Fibroblast of the conjunctiva (primary cell): ENCODE measurements at regions not wholly inside any gene's neighbourhood (a gene's known extent, or its start where the extent isn't known, plus 50 kb on each side); places are given as distances from the start of the nearest gene placed in this dataset.
"Not testable (repeated sequence)": the region's sequence is repeated elsewhere in the genome, so short reads cannot be mapped to it uniquely, and the experiment has no call there.

Experiments
- DNase-seq: peaks from one replicate; pipeline ENCODE4 v3.0.0-alpha.2; 2010; ENCODE audit warnings: low read depth

DNA sequence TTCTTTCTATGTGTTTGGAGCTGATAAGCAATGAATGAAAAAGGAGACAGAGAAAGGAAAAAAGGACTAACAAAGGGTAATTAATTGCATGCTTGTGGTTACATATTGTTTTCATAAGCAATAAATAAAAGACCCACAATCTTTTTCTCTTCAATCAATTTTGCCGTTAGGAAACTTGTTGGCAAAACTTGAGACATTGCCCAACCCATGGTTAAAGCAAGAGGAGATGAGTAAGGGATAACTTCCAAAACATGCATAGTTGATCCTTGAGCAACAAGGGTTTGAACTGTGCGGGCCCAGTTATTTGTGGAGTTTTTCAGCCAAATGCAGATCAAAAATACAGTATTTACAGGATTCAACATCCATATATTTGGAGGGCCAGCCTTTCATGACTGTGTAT, 572.4 kb downstream of the AMY1C start:
- DNase-seq, result no peak

DNA sequence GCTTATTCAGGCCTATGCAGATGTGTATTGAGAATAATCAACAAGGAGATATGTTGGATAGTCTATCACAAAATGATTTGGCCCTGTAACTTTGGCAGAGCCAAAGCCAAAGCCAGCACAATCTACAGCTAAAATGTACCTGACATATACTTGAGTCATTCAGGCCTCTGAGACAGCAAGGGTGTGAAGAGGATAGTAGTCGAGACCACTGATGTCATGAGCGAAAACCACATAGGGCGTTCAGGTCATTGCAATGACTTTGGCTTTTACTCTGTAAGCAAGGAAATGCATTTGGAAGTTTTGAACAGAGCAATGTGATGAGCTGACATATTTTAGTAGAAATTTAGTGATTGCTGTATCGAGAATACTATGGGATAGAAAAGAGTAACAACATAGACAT, 579.6 kb downstream of the AMY1C start:
- DNase-seq, result no peak

DNA sequence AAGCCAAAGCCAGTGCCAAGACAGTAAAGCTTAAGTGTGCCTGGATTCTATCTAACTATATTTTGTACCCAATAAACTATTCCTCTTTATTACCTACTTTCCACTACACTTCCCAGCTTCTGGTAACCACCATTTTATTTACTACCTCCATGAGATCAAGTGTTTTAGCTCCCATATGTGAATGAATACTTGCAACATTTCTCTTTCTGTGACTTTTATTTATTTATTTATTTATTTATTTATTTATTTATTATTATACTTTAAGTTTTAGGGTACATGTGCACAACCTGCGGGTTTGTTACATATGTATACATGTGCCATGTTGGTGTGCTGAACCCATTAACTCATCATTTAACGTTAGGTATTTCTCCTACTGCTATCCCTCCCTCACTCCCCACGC, 582.1 kb downstream of the AMY1C start:
- no peak for DNase-seq

DNA sequence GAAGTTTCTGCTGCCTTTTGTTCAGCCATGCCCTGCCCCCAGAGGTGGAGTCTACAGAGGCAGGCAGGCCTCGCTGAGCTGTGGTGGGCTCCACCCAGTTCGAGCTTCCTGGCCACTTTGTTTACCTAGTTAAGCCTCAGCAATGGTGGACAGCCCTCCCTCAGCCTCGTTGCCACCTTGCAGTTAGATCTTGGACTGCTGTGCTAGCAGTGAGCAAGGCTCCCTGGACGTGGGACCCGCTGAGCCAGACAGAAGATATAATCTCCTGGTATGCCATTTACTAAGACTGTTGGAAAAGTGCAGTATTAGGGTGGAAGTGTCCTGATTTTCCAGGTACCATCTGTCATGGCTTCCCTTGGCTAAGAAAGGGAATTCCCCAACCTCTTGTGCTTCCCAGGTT, 588.2 kb downstream of the AMY1C start:
- DNase-seq, result not testable (repeated sequence)

DNA sequence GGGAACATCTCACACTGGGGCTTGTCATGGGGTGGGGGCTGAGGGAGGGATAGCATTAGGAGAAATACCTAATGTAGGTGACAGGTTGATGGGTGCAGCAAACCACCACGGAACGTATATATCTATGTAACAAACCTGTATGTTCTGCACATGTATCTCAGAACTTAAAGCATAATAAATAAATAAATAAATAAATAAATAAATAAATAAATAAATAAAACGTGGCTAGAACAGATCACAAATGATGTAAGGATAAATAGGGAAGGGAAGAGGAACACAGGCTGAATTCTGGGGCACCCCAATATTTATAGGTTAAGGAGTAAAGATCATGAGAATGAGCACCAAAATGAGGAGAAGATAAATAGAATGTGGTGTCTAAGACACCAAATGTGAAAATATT, 592.2 kb downstream of the AMY1C start:
- no peak for DNase-seq

DNA sequence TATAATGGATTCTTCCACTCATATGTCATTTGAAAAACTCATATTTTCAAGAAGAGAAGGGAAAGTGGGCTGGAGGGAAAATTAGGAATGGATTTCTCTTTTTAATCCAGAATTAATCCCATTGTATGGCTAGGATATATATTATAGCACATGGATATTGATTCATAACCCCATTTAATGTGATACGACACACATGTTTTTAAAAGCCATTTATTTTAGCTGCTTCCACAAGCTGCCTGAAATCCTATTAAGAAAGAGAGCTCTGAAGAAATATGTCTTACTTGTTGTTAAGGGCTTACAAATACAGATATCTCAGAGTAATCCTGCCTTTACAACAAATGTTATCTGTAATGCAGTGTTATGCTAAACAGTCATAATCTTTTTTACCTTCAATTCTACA, 598.6 kb downstream of the AMY1C start:
- no peak for DNase-seq

DNA sequence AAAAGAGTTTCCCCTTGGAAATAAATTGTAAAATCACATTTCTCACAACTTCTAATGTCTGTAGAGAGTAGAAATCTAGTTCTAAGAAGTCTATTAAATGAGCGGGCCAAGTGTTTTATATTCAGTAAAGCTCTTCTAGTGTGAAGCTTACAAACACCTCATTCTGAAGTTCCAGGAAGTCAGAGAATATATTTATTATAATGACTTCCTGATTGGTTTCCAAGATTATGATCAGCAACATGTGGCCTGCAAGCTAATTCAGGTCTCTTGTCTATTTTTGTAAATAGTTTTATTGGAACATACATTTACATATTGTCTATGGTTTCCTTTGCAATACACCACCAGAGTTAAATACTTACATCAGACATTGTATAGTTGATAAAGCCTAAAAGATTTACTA, 603.9 kb downstream of the AMY1C start:
- DNase-seq, result no peak

DNA sequence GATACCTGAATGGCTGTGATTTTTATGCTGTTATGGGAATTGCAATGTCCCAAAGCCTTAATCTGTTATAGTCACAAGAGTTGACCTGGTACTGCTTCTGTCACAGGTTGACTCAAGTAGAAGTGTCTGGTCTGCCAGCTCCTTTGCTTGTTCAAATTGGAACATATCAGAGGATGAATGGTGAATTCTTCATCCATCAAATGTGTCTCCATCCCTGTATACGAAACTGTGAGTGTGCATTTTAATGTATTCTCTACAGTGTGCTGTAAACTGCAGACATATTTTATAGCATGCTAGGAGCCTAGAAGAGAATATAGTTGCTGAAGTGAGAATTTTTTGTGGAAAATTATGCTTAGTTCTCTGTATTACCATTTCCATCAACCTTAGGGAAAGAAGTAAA, 608.4 kb downstream of the AMY1C start:
- DNase-seq, result no peak

DNA sequence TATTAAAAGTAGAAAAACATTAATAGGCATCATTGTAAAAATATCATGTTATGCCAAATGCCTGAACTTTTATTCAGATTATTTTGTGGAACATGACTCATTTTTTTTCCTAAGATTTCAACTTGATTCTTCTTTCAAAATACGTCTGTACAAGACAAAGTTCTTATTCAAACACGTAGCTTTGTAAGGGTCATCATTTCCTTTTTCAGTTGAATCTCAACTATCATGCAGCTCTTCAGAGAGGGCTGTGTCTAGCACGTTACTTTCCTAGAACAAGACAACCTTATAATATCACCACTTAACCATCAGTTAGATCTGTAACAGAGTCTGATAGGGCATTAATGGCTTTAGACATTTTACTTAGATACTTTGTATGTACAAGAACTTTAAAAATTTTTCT, 608.9 kb downstream of the AMY1C start:
- DNase-seq, result no peak

DNA sequence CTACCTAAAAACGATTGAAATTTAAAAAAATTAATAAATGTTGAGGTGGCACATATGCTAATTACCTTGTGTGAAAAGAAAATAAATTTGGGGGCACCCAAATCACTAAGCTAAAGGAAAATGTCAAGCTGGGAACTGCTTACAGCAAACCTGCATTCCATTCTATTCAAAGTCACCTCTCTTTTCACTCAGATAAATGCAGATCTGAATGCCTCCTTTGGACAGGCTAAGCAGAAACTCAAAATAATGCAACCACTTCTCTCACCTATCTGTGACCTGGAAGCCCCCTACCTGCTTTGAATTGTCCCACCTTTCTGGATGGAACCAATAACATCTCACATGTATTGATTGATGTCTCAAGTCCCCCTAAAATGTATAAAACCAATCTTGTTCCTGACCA, 628.7 kb downstream of the AMY1C start:
- DNase-seq, result no peak

DNA sequence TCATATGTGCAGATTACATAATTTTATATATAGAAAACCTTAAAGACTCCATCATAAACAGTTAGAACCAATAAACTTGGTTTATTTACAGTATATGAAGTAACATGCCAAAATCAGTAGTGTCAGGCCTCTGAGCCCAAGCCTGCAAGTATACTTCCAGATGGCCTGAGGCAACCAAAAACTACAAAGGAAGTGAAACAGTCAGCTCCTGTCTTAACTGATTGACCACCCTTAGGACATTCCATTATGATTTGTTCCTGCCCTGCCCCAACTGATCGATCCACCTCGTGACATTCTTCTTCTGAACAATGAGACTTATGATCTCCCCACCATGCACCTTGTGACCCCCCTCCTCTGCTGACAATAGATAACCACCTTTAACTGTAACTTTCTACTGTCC, 630.3 kb downstream of the AMY1C start:
- no peak for DNase-seq

DNA sequence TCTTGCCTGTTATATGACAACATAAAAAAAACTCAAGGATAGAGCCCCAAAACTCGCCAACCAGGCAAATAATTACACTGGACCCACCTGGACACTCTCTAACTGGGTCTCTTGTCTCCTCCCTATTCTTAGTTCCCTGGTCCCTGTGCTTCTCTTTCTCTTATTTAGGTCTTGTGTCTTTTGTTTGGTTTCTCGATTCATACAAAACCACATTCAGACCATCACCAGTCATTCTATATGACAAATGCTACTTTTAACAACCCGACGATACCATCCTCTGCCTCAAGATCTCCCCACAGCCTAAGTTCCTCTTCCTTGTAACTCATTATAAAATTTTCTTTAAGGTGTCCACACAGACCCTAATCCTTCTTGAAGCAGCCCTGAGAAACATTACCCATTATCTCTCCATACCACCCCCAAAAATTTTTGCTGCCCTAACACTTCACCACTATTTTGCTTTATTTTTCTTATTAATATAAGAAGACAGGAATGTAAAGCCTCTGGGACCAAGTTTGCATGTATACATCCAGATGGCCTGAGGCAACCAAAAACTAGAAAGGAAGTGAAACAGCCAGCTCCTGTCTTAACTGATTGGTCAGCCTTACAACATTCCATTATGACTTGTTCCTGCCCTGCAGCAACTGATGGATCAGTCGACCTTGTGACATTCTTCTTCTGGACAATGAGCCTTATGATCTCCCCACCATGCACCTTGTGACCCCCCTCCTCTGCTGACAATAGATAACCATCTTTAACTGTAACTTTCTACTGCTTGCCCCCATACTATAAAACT, 638.2 kb downstream of the AMY1C start:
- no peak for DNase-seq

DNA sequence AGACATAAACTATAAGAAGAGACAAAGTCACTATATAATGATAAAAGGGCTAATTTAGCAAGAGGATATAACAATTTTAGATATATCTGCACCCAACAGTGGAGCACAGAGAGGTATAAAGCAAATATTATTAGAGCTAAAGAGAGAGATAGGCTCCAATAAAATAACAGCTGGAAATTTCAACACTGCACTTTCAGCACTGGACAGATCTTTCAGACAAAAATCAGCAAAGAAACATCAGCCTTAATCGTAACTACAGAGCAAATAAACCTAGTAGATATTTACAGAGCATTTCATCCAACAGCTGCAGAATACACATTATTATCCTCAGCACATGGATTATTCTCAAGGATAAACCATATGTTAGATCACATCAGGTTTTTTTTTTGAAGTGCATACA, 642.9 kb downstream of the AMY1C start:
- no peak for DNase-seq

DNA sequence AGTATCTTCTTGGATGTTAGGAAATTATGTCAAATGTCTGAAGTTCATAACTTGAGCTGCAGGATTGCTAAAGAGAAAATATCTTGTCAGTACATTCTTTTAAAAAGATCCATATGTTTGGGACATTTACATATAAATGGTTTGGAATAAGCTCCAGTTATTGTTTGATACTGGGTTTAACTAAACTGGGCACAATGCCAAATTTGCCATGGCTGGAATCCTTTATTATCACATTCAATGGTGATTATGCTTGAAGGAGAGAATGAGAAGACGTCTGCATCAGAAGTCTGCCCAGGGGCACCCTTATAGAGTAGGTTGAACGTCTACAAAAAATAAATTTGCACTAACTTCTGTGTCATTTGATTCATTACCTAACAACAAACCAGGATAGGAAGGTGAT, 652.5 kb downstream of the AMY1C start:
- no peak for DNase-seq

DNA sequence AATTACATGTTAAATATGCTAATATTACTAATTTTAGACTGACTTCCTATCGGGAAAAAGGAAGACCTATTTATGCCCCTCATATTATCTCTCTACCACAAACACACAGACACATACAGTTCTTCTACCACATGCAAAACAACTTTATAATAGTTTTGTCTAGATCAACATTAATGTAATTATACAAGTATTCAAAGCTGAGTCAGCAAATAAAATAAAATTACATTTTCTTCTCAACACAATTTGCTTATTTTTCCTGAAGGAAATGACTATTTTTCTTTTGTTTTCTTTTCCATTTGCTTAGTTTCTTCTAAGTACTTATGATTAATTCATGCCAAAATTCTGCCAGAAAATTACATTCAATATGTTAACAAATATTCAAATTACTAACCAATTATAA, 654.2 kb downstream of the AMY1C start:
- no peak for DNase-seq

DNA sequence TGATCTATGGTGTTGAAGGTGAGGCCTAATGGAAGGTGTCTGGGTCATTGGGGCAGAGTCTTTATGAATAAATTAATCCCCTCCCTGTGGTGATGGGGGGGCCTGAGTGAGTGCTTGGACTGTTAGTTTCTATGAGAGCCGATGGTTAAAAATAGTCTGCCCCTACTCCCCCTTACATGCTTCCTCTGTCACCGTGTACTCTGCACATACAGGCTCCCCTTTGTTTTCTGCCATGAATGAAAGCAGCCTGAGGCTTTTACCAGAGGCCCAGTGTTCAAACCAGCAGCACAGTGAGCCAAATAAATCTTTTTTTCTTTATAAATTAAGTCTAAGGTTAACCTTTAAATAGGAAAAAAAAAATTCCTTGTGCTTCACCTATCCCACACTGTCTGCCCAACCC, 657.0 kb downstream of the AMY1C start:
- no peak for DNase-seq

DNA sequence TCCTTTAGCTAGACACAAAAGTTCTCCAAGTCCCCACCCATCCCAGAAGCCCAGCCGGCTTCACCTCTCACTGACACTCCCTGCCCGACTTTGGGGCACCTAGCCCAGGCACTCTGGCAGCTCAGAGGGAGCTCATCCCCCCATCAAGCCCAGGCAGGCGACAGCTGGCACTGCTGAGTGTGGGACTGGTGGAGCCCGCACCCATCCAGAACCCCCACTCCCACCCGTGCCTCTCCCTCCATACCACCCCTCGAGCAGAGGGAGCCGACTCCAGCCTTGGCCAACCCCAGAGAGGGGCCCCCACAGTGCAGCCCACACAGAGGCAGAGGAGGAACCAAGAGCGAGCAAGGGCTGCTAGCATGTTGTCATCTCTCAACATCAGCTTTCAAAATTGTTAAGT, 658.6 kb downstream of the AMY1C start:
- no peak for DNase-seq

DNA sequence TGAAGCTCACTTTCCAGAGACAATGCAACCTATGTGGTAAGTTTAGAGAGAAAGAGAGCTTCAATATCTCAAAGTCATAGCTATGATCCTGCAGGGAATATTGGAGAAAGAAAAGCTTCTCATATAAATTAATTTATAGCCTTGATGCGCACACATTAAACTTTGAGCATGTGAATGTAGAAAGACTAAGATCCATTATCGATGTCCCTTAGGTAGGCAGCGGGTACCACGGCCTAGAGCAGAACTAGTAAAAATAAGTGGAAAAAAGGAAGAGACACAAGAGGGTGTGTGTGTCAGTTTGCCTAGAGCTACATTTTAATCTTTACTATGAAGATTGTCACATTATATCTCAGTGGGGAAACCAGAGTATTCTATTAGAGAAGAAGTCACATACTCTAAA, 685.6 kb downstream of the AMY1C start:
- DNase-seq, result no peak

DNA sequence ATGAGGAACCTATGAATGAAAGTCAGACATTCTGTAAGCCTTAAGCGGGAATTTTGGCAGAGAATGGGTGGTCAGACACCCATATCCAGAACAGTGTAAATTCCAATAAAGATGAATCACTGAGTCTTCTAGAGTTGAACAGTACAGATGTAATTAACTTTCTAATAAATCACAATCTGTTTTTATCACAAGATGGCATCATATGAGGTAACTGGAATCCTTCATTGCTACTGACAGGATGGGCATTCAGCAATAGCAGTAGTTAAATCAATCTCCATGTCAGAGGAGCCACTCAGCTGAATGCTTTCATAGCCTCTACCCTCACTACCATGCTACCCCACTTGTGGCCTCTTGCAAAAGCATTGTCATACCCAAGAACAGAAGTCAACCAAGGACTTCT, 690.3 kb downstream of the AMY1C start:
- DNase-seq, result no peak

DNA sequence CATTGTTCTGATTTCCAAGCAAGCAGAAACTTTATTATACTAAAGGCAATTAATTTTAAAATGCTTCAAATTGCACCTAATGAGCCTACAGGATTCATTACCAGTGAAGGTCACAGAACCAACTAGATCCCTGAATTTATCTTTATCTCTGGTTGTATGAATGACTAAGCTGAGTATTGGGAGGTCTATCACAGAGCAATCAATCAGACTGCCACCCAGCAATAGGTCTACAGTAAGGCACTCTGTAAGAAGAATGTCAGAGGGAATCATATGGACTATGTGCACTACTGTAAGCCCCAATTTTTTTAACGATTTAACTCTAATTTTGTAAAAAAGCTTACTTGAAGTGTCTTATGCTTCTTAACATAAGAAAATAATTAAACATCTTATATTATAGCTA, 707.0 kb downstream of the AMY1C start:
- no peak for DNase-seq

DNA sequence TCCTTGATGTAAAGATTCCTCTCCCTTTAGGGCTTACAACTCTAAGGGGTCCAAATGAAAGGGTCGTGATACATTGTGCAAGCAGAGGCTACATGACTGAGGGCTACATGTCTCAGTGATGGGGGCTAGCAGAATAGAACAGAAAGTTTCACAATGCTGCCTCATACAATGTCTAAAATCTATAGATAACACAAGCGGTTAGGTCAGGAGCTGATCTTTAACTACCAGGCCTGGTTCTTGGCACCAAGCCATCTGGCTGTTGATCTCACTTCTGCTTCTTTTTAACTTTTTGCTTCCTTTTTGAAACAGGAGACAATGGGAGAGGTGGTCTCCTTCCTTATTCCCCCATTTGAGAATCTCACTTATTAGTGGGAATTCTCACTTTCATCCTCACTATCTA, 710.2 kb downstream of the AMY1C start:
- DNase-seq, result no peak

DNA sequence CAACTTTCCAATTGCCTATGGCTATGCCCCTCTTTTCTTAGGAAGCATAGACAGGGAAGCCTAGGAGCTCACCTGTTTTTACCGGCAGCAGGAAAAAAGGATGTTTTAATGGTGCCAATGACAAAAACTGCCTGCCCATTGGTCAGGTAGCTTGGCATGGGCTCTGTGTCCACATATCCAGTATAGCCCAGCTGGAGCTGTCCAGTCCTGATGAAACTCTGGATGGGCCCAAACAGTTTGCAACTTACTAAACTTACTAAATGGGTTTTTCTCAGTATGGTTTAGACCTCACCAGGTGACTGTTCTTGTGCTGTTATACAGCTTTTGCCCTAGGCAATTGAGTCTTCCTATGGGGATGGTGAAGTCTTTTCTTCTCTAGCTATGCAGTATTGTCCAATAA, 711.2 kb downstream of the AMY1C start:
- no peak for DNase-seq

DNA sequence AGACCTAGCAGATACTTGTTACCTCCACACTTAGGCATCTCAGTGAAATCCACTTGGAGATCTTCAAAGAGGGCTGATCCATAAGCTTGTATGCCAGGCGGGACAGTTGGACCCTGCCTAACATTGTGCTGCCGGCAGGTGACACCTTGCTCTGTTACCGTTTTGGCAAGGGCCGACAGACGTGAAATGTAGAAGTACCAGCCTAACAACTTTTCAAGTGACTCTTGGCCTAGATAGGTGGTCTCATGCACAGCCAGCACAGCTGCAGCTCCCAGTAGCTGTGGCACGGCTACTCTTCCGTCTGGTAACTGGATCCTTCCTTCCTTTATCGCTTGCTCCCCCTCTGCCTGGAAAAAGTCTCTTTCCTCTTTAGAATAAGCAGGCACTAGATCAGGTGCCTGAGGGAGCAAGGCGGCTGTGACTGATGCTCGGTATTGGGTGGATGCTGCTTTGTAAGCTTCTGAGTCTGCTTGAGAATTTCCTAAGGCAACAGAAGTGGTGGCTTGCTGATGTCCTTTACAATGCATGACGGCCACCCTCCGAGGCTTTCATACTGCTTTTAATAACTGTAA, 713.5 kb downstream of the AMY1C start:
- no peak for DNase-seq

DNA sequence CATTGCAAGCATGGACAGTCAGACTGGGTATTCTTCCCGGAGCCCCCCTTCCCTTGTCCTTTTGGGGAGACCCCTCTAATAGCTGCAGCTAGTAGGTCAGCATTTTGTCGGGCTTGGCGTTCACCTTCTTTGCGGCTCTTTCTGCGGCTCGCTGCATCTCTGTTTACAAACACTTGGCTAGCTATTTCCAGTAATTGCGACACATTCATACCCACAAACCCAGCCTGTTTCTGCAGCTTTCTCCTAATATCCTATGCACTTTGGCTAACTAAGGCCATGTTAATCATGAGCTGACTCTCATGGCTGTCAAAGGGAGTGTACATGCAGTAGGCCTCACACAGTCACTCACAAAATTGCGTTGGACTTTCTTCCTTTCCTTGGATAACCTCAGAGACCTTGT, 716.4 kb downstream of the AMY1C start:
- no peak for DNase-seq
